ENCODE measurements at regions not wholly inside any gene's neighbourhood (a gene's known extent, or its start where the extent isn't known, plus 50 kb on each side); places are given as distances from the start of the nearest gene placed in this dataset.
"Not testable (repeated sequence)": the region's sequence is repeated elsewhere in the genome, so short reads cannot be mapped to it uniquely, and the experiment has no call there.

DNA sequence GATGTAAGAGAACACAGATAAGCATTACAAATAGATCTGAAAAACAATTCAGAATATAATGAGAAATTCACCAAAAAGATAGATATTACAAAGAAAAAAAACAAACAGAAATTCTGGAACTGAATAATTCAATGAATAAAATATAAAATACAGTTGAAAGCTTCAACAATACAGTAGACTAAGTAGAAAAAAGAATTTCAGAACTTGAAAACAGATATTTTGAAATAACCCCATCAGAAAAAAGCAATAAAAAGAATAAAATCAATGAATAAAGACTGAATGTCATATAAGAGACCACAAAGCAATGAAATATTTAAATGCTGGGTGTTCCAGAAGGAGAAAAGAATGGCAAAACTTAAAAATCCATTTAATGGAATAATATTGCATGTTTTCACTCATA lies 611.4 kb upstream of the GHITM start:
- no peak for DNase-seq

DNA sequence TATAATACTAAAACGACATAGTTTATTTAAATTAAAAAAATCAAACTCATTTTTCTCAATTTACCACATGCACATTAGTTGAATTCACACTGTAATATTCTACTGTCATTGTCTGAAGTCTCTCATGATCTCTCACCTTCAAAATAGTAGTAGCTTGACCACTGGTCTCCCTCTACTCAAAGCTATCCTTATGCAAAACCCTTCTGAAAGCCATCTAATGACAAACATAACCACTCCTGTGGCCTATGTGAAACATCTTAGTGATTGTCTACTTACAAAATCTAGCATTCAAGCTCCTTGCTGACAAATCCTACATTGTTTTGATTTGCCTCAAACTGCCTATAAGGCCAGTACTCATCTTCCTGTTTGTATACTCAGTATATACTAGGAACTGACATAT lies 606.0 kb upstream of the GHITM start:
- no peak for DNase-seq

DNA sequence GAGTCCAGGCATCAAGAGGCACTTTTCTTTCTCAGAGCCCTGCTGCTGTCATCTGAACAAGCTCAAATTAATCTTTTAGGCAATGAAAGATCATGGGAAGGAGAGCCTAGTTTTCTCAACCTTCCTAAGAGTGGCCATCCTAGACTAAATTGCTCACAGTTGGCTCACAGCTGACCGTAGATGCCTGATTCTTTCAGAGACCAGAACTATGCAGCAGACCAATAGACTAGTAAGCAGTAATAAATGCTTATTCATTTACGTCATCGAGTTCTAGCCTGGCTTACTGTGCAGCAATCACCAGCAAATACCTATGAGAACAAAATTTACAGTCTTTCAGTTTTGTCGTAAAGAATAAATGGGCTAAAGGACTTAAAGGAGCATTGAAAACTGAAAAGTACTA lies 602.9 kb upstream of the GHITM start:
- DNase-seq: no peak

DNA sequence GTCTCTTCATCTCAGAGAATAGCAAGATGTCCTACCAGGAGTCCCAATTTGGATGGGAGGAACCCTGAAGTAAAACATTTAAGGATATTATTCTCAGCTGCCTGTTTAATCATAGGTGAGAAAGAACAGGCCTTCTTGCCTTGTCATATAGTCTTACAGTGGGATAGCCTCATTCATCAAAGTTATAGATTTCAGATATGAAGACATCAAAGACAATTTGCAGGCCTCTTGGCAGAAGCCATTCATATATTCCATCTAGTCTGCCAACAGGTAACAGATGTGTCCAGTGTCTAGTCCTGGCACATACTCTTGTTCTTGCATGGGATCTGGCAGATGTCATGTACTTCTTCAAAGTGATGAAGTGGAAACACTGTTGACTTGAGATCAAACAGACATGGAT lies 601.3 kb upstream of the GHITM start:
- DNase-seq: no peak

DNA sequence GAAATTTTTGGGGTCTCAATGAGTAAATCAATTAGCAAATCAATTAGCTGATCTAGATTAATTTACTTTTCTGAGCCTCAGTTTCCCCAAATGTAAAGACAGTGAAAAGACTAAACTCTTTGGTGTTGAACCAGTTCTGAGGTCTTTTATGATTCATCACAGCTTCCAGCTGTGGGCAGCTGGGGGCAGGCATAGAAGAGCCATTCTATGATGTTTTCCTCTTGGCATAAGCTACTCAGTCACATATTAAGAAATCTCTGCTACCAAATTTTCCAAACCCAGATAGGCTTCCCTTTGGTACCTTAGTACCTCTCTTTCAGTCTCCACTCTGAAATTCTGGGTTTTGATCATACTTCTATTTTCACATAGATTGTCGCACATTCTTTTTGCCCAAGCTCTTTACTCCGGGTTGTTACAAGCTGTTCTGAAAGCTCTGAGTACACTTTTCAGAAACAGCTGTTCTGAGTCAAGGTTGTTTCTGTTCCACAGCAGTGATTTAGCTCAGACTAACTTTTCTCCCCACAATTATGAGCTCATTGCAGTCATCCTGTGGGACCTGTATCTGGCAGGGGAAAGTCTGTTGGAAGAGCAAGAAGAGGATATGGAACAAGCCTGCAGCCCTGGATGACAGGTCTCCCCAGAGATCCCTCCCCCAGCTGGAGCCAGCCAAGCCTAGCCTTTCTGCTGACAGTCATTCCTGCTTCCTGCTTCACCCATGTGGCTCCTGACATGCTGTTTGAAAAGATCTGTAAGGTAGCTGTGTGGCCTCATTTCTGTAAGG lies 599.6 kb upstream of the GHITM start:
- DNase-seq: no peak

DNA sequence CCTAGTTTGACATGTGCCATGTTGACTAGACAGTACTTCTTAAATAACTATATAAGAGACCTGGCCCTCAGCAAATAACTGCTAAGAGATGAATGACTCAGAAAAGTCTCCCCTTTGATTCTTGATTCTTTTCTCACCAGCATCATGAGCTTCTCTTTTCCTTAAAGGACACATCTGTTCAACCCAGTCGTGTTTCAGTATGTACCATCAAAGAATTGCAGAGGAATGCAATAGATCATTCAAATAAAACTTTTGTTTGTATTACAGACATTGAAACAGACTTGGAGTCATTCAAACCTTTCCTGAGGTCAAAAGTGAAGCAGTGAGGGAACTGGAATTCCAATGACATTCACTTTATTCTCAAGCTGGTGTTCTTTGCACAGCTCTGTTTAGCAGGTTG lies 598.3 kb upstream of the GHITM start:
- no peak for DNase-seq

DNA sequence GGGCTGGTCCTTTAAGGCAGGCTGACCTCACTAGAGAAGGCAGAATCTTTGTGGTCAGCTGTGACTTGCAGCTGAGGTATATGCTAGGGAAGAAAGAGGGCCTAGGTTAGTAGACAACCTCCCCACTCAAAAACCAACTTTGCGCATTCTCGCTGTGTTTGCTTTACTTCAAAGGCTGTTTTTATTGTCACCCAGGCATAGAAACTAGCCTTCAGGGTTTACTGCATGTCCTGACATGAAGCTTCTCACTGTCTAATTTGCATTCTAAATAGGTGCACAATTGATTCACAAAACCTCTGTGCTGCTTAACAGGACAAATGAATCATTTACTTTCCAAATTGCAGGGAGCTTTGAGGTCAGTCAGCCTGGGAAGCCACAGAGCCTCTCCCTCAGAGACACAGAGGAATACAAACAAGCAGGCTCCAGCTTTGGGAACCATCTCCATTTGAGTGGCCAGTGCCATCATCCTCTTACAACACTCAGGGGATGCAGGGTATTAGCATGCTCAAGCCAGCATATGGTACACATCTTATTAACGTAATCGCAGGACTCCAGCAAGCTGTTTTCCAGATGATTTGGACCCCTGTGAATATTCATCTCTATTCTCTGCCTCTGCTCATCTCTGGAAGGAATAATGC lies 596.4 kb upstream of the GHITM start:
- DNase-seq: no peak

DNA sequence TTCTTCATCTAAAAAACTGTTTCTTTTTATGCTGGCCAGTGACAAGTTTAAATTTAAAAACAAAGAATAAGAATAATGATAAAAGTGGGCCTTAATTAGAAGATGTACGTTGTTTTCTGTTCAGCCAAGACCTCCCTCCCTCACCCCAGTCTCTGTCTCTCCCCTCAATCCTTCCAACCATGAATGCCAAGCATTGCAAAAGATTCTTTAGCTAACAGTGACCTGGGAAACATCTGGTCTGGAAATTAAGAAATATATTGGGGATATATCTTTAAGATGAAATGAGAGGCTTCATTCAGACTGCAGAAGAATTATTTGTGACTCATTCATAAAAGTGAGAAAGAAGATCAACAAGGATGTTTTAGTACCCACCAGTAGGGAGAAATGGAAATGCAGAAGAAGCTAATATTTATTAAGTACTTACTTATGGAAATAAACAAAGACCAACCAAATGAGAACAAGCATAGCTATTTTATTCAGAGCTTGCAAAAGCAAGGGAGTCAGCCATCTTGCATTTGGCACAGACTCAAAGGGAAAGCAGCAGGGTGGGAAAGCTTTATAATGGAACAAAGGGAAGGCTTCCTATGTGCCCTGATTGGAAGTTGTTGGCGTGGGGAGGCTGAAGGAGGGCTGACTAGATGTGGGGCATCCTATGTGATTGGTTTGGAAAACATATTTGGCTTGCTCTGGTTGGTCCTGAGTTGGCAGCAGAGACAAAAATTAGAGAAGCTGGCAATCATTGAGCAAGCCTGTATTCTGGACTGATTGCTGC lies 595.4 kb upstream of the GHITM start:
- DNase-seq: no peak

DNA sequence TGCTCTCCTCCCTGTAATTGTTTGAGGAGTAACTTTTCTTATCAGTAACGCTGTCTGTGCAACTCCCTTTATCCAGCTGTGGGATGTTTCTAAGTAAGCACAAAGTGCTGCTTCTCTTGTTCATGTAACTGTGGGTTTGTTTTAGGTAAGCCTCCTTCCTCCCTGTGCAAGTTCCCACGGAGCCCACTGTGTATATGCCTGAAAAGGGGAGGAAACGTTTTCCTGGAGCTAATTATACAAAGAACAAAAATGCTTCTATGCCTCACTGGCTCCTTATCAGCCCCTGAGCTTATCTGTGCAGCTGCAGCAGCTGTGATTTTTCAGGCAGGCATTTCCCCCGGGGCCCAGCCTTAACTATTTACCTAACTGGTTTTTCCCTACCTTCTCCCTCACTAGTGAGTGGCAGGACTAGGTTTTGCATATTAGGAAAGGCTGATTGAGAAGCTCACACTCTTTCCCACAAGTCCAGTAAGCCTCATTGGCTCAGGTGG lies 593.4 kb upstream of the GHITM start:
- no peak for DNase-seq

DNA sequence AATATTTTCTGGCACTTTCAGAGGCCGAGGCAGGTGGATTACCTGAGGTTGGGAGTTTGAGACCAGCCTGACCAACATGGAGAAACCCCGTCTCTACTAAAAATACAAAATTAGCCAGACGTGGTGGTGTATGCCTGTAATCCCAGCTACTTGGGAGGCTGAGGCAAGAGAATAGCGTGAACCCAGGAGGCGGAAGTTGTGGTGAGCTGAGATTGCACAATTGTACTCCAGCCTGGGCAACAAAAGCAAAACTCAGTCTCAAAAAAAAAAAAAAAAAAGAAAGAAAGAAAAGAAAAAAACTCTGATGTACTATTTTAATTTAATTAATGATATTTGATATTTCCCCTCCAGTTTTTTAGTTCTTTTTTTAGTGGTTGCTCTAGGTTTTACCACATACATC lies 588.1 kb upstream of the GHITM start:
- not testable (repeated sequence) for DNase-seq

DNA sequence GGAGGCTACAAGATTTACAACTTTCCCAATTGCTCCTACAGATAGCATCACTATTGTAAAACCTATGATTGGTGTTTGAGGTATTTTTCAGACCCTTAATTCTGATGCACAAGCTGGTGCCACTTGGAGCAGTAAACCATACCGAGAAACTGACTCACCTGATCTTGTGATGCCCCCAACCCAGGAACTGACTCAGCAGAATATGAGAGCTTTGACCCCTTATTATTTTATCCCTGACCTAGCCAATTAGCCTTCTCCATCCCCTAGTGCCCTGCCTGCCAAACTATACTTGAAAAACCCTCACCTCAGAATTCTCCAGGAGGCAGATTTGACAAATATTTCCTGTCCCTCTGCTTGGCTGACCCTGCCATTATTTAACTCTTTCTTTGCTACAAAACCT lies 585.9 kb upstream of the GHITM start:
- no peak for DNase-seq

DNA sequence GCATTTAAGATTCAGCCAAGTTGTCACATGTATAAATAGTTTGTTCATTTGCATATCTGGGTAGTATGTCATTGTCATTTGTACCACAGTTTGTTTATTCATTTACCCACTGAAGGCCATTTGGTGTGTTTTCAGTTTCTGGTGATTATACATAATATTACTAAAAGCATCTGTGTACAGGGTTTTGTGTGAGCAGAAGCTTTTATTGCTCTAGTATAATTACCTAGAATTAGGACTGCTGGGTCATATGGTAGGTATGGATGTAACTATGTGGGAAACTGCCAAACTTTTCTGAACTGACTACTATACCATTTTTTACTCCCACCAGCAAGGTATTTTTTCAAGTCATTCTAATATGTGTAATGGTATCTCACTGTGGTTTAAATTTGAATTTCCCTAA lies 584.0 kb upstream of the GHITM start:
- no peak for DNase-seq

DNA sequence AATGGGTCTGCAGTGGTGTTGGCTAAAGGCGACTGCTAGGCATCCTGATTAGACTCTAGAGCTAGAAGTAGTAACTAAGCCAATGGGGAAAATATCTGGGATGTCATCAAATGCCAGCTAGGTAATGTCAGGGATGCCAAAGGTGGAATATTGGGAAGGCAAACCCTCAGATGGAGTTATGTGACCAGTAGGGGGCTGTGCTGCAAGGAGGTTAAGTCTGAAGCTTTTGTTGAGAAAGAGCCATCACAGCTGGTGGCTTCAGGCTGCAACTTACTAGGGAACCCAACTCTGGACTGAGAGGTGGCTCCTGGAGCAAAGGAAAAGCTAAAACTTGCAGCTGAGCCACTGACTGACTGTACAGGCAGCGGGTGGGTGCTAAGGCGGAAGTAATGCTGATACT lies 576.9 kb upstream of the GHITM start:
- no peak for DNase-seq

DNA sequence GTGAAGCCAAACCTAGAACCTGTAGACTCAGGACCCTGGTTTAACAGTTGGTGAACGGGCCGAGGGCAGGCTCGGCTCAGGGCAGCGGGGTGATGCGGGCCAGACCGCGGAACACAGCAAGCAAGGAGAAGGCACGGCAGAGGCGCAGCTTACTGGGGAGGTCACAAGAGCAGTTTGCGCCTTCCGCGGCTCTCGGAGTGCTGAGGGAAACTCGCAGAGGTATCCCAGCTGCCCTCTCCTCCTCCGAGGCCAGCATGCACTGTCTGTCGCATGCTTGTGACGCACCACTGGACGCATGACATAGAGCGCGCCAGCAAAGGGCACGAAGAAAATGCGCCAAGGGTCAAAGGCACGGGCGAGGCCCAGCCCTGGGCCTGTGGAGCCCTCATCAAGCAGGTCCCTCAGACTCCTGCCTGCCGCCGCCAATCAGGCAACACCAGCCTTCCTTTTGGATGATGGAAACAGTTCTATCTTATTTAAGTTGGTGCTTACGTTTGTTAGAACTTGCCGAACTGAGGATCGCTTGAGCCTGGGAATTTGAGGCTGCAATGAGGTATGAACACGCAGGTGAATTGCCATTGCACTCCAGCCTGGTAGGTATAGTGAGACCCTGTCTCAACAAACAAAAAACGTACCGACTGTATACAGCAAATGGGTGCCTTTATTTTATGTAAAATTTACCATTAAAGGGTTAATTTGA lies 574.3 kb upstream of the GHITM start:
- no peak for DNase-seq

DNA sequence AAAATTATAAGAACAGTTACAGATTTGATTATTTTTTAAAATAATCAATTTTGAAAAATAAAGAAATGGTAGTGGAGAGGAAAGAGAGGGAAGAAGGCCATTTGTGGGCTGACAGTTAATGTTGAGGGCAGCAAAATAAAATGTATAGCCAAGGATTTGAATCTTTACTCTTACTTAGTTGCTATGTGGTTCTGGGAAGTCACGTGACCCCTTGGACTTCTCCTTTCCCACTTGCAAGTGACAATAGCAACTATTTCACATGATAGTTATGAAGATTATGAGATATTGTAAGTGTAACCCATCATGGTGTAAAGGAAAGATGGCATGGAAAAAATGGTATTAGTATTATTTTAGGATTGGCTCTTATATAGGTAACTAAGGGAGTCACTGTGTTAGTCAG lies 567.3 kb upstream of the GHITM start:
- DNase-seq: no peak

DNA sequence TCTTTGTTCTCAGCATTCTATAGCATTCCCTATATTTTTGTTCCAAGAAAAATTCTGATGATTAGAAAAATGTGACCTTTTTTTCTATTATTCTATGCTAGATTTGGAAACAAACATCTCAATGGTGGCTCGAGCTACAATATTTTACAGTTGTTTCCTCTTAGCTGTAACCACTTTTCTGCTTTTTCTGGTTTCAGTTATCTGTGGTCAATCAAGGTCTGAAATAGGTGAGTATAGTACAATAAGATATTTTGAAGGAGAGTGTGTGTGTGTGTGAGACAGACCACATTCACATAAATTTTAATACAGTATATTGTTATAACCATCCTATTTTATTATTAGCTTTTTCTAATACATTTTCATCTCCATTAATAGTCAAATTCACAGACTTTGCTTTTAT lies 564.5 kb upstream of the GHITM start:
- no peak for DNase-seq

DNA sequence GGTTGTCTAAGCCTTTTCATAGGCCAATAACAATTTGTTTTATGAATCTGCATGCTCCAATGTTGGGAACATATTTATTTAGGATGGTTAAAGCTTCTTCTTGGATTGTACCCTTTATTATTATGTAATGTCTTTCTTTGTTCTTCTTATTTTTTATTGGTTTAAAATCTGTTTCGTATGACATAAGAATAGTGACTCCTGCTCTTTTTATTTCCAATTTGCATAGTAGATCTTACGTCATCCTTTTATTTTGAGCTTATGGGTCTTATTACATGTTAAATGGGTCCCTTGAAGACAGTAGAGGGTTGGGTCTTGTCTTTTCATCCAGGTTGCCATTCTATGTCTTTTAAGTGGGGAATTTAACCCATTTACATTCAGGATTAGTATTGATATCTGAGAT lies 561.9 kb upstream of the GHITM start:
- DNase-seq: no peak

DNA sequence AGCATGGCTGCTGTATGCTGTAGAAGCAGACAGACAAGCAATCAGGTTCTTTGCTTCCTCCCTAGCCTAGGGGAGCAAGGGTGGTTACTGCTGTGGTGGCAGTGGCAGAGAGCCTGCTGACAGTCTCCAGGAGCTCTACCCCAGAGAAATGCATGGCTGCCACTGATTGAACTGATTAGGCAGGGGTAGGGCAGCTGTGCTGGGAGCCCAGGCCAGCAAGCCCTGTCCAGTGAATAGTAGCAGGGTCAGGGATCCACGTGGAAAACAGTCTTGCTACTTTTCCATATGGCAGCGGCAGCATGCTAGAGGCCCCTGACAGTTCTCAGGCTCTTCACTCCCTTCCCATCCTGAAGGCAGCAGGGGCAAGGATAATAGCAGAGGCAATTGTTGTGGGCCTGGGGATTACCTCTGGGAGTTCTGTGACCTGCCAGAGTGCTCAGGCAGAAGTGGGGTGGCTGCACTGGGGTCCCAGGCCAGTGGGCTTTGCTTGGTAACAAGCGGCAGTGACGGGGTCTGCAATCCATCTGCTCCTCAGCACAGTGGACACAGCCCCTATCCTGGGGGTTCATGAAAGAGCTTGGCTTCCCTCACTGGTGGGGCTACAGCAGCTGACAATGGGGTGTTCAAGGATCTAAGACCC lies 558.8 kb upstream of the GHITM start:
- no peak for DNase-seq

DNA sequence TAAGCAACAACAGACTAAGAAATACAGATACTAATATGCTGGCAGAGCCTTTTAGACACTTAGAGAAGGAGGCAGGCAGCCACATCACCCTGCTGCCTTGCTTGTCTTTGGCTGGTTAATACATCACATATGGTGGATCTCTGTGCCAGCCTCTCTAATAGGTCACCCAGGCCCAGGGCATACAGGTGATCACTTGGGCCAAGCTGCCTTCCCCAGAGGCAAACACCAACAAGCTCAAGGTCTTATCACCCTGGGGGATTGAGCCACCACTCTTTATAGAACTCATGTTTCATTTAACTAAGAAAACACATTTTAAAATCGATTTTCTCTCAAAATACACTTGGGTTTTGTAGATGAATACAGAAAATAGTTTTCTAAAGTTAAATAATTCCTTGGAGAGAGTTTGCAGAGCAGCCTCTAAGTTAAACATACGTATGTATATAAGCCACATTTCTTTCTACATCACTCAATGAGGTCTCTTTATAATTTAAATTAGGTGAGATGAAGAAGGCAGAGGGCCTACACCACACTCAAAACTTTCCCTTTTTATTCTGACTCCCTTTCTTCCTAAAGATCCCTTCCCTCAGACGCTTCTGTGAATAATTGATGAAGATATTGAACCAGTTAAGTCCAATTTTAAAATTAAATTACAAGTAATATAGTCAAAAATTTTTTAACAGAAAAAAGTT lies 556.8 kb upstream of the GHITM start:
- DNase-seq: no peak

DNA sequence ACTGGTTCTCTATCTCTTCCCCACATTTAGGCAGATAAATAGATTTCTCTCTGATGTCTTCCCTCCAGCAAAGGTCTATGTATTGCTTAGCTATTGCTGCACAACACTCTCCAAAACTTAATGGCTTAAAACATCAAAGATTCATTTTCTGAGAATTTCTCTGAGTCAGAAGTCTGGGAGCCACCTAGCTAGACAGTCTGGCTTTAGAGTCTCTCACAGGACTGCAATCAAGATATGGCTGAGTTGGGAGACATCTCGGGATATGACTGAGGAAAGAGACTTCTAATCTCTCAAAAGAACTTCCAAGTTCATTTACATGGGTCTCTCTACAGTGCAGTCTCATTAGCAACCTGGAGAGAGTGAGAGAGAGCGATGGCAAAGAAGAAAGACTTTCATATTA lies 553.6 kb upstream of the GHITM start:
- DNase-seq: no peak

DNA sequence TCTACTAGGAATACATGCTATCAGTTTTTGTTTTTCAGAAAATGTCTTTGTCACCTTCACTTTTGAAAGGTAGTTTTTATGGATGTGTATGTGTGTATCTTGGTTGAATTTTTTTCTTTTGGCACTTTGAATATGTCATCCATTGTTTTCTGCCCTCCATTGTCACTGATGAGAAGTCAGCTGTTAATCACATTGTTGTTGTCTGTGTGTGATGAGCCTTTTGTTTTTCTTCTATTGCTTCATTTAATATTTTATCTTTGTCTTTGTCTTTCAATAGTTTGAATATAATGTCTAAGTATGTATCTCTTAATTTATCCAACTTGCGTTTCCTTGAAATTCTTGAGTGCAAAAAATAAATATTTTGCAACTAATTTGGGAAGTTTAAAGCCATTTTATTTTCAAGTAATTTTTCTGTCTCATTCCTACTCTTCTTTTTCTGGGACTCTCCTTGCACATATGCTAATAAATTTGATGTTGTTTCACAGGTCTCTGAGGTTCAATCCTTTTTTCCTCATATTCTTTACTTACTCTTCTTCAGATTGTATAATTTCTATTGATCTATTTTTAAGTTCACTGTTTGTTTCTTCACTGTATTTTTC lies 546.9 kb upstream of the GHITM start:
- no peak for DNase-seq

DNA sequence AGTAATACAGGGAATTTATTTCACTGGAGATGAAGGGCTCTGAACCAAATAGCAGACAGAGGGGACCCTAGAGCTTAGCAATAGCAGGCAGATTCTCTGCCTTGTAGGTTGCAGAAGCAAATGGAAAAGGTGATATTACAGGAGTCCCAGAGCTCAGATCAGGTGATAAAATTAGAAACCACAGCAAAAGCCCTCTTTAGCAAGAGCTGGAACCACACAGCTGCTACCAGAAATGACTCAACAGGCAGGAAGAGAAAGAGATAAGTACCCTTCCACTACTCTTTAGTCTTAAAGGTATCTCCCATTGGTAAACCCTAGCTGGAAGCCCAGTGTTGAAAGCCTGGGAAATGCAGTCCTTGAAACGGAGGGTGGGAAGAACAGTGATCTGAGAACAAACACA lies 535.6 kb upstream of the GHITM start:
- DNase-seq: no peak
